ENCODE measurements at regions not wholly inside any gene's neighbourhood (a gene's known extent, or its start where the extent isn't known, plus 50 kb on each side); places are given as distances from the start of the nearest gene placed in this dataset.

- TF ChIP-seq CTCF (tag by site-specific recombination; IDR thresholded peaks at IDR 0.05) (no peak), PRDM4 (tag by site-specific recombination; IDR thresholded peaks at IDR 0.05) (no peak), ZNF449 (tag by site-specific recombination; IDR thresholded peaks at IDR 0.05) (no peak), ZNF571 (tag by site-specific recombination; IDR thresholded peaks at IDR 0.05) (no peak), ZNF366 (tag by site-specific recombination; conservative IDR thresholded peaks at IDR 0.05) (no peak), GLIS2 (tag by site-specific recombination; IDR thresholded peaks at IDR 0.05) (no peak), REST (tag by site-specific recombination; IDR thresholded peaks at IDR 0.05) (no peak), ZNF24 (tag by site-specific recombination; IDR thresholded peaks at IDR 0.05) (no peak), ELK4 (IDR thresholded peaks at IDR 0.05; ENCODE audit: borderline replicate concordance, low read depth, low read length) (no peak)
Measured at GRCh38 chr3:90054311-90054710, 946.9 kb downstream of the EPHA3 start.

Measured in HEK293 (cell line).